KMS-11 (cell line): ENCODE measurements at regions not wholly inside any gene's neighbourhood (a gene's known extent, or its start where the extent isn't known, plus 50 kb on each side); places are given as distances from the start of the nearest gene placed in this dataset.
"Not testable (repeated sequence)": the region's sequence is repeated elsewhere in the genome, so short reads cannot be mapped to it uniquely, and the experiment has no call there.

Source experiments
- H2AFZ ChIP-seq: fragments of 200-600 bp; sonication (generic); 2 replicates; pipeline ENCODE4 v1.6.1; 2016; ENCODE audit warnings: antibody characterized with exemption, mixed run types, low read depth
- H3K27ac ChIP-seq: fragments of 200-600 bp; sonication (generic); 2 replicates; pipeline ENCODE4 v1.6.1; 2016; ENCODE audit warnings: mild to moderate bottlenecking, mixed run types
- H3K27me3 ChIP-seq: fragments of 200-600 bp; sonication (generic); 2 replicates; pipeline ENCODE4 v1.6.1; 2017; ENCODE audit warnings: mild to moderate bottlenecking, low read depth, mixed run types, moderate library complexity; ENCODE audit not compliant: insufficient read depth
- H3K36me3 ChIP-seq: fragments of 200-600 bp; sonication (generic); 2 replicates; pipeline ENCODE4 v1.6.1; 2017; ENCODE audit warnings: mild to moderate bottlenecking, mixed run types; ENCODE audit not compliant: insufficient read depth
- H3K4me1 ChIP-seq: fragments of 200-600 bp; sonication (generic); 2 replicates; pipeline ENCODE4 v1.6.1; 2016; ENCODE audit warnings: mild to moderate bottlenecking, low read depth, mixed run types; ENCODE audit not compliant: poor library complexity, severe bottlenecking
- H3K4me2 ChIP-seq: fragments of 200-600 bp; sonication (generic); 2 replicates; pipeline ENCODE4 v1.7.0; 2016; ENCODE audit warnings: mild to moderate bottlenecking, mixed run types
- H3K4me3 ChIP-seq: fragments of 200-600 bp; sonication (generic); IDR thresholded peaks from 2 replicates; pipeline ENCODE4 v1.6.1; 2017; ENCODE audit warnings: low read depth, low read length, mixed read lengths; ENCODE audit not compliant: insufficient read depth
- H3K79me2 ChIP-seq: fragments of 200-600 bp; sonication (generic); 2 replicates; pipeline ENCODE4 v1.6.1; 2016; ENCODE audit warnings: low read depth, mixed run types; ENCODE audit not compliant: insufficient read depth
- H3K9ac ChIP-seq: fragments of 200-600 bp; sonication (generic); 2 replicates; pipeline ENCODE4 v1.6.1; 2016; ENCODE audit warnings: mild to moderate bottlenecking, mixed run types
- H4K20me1 ChIP-seq: fragments of 200-600 bp; sonication (generic); 2 replicates; pipeline ENCODE4 v1.6.1; 2016; ENCODE audit warnings: mild to moderate bottlenecking, mixed run types; ENCODE audit not compliant: insufficient read depth
- TF ChIP-seq, protein P1 (sequence below): fragments of 200-600 bp; sonication (generic); conservative IDR thresholded peaks from 2 replicates; pipeline ENCODE4 v1.6.1; 2017; ENCODE audit warnings: low read depth, mild to moderate bottlenecking, antibody characterized with exemption, low read length, moderate library complexity, mixed read lengths

DNA sequence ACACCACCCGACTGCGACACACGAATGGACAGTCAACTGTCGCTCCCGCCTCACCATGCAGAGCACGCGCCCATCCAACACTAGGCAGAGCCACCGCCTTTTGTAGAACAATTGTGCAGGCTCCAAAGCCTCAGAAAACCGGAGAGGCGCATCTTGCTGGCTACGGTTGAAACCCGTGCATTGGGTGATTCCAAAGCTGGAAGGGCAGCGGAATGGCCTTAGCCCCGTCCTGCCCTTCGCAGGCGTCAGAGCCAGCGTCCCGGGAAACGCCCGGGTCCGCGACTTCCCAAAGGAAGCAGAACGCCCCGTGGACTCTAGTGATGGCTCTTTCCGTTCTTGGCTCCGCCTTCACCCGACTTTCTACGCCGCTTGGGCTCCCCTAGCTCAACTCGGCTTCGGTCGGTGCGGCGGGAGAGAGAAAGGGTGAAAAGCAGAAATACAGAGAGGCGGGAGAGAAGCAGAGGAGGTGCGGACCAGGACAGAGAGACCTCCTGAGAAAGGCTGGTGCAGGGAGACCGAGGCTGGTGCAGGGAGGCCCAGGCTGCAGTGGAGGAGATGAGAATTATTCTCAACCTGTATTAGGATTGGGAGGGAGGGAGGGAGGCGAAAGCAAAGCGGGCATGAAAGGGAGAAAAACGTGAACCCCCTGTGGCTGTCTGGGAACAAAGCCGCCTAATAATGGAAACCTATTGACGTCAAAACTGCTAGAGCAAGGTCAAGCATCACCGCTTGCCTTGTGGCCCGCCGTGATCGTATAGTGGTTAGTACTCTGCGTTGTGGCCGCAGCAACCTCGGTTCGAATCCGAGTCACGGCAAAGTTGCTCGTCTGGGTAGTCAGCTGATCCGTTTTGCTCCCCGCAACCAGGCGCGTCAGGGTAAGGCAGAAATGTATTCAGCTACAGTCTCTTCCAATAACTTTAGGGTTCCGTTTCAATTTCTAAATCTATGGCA is 99.5 kb downstream of the PRKAB2 start:
- H4K20me1 ChIP-seq: no peaks in the 10 kb centered on the region
- H3K4me2 ChIP-seq: peak overlapping the region; percentile 27; the same call in 1 of the 2 replicates
- peak overlapping the region; percentile 47 for H3K27ac ChIP-seq
- H3K4me1 ChIP-seq: no peaks in the 10 kb centered on the region
- H3K27me3 ChIP-seq: no peaks in the 10 kb centered on the region
- H2AFZ ChIP-seq: peak overlapping the region; percentile 32; the same call in 1 of the 2 replicates
- no peaks in the 10 kb centered on the region for H3K36me3 ChIP-seq
- TF ChIP-seq, protein P1, sequence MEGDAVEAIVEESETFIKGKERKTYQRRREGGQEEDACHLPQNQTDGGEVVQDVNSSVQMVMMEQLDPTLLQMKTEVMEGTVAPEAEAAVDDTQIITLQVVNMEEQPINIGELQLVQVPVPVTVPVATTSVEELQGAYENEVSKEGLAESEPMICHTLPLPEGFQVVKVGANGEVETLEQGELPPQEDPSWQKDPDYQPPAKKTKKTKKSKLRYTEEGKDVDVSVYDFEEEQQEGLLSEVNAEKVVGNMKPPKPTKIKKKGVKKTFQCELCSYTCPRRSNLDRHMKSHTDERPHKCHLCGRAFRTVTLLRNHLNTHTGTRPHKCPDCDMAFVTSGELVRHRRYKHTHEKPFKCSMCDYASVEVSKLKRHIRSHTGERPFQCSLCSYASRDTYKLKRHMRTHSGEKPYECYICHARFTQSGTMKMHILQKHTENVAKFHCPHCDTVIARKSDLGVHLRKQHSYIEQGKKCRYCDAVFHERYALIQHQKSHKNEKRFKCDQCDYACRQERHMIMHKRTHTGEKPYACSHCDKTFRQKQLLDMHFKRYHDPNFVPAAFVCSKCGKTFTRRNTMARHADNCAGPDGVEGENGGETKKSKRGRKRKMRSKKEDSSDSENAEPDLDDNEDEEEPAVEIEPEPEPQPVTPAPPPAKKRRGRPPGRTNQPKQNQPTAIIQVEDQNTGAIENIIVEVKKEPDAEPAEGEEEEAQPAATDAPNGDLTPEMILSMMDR: no peak
- peak overlapping the region; percentile 33; the same call in 1 of the 2 replicates for H3K9ac ChIP-seq
- H3K4me3 ChIP-seq: peak overlapping the region; percentile 7
- H3K79me2 ChIP-seq: no peaks in the 10 kb centered on the region

DNA sequence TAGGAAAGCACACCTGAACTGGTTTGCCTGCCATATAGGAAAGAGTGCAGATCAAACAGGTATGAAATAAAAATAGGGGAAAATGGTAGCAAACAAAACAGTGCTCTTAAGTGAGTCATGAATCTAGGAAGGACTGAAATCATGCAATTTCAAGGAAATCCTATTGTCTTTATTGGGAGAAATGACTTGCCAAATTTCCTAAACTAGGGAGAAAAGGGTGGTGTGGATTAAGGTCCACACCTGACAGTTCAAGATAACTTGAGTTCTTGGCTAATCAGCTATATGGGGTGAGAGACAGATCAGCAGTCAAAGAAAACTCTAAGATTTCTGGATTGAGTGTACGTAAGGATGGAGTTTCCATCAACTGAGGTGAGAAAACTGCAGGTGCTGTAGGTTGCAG is 101.1 kb downstream of the PRKAB2 start:
- Histone ChIP-seq H3K79me2 (no peaks in the 10 kb centered on the region), H3K36me3 (no peaks in the 10 kb centered on the region), H4K20me1 (no peaks in the 10 kb centered on the region), H3K27me3 (no peaks in the 10 kb centered on the region), H2AFZ (no peak overlapping the region), H3K27ac (no peak overlapping the region), H3K4me2 (no peak overlapping the region), H3K4me1 (no peaks in the 10 kb centered on the region), H3K9ac (no peak overlapping the region), H3K4me3 (no peak overlapping the region)
- TF ChIP-seq, protein P1: no peak

DNA sequence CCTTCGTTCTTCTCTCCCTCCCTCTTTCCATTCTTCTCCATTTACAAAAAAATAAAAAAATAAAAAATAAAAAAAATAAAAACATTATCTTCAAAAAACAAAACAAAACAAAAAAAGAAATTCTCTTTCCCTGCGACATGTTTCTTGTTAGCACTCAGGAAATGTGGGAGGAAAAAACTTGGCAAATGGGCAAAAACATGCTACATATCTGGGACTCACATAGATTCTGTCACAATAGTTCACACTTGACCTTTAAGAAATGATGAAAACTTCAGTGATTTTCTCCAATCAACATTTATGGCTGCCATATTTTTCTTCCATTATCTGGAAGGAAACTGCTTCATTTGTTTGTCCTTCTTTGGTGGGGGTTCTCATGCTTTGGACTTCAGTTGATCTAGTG is 109.3 kb downstream of the PRKAB2 start:
- Histone ChIP-seq H3K9ac (no peak overlapping the region), H3K4me1 (no peaks in the 10 kb centered on the region), H3K27me3 (no peaks in the 10 kb centered on the region), H2AFZ (no peak overlapping the region), H3K4me3 (no peak overlapping the region), H3K36me3 (no peaks in the 10 kb centered on the region), H3K79me2 (no peaks in the 10 kb centered on the region), H3K4me2 (no peak overlapping the region), H3K27ac (no peak overlapping the region), H4K20me1 (no peaks in the 10 kb centered on the region)
- TF ChIP-seq, protein P1: no peak

DNA sequence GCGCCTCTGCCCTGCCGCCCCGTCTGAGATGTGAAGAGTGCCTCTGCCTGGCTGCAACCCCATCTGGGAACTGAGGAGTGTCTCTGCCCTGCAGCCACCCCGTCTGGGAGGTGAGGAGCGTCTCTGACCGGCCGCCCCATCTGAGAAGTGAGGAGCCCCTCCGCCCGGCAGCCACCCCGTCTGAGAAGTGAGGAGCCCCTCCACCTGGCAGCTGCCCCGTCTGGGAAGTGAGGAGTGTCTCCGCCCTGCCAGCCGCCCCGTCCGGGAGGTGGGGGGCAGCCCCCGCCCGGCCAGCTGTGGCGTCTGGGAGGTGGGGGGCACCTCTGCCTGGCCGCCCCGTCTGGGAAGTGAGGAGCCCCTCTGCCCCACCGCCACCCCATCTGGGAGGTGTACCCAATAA is 110.4 kb downstream of the PRKAB2 start:
- not testable (repeated sequence) for H3K27ac ChIP-seq, H3K27me3 ChIP-seq, H3K4me2 ChIP-seq, H3K4me3 ChIP-seq, H3K4me1 ChIP-seq, H3K79me2 ChIP-seq, H3K9ac ChIP-seq, H2AFZ ChIP-seq, H3K36me3 ChIP-seq, H4K20me1 ChIP-seq

GRCh38 chr1:147053269-147053668 is 115.1 kb downstream of the NBPF12 start:
- no peaks in the 10 kb centered on the region for H4K20me1 ChIP-seq
- no peak overlapping the region for H3K27ac ChIP-seq
- no peak overlapping the region for H2AFZ ChIP-seq
- H3K4me2 ChIP-seq: no peak overlapping the region
- H3K4me1 ChIP-seq: peaks cover 11% of the 10 kb centered on the region
- H3K36me3 ChIP-seq: no peaks in the 10 kb centered on the region
- no peak overlapping the region for H3K4me3 ChIP-seq
- H3K27me3 ChIP-seq: no peaks in the 10 kb centered on the region
- H3K9ac ChIP-seq: no peak overlapping the region
- H3K79me2 ChIP-seq: no peaks in the 10 kb centered on the region
- TF ChIP-seq, protein P1: no peak
